Gastroesophageal sphincter (tissue), 3 donors: ENCODE measurements at regions not wholly inside any gene's neighbourhood (a gene's known extent, or its start where the extent isn't known, plus 50 kb on each side); places are given as distances from the start of the nearest gene placed in this dataset.

ENCODE experiments used
- CTCF ChIP-seq, 4 experiments: fragments of 200-600 bp in 2 of 4; fragments of 450-650 bp in 2 of 4; sonication (generic) in 1 of 4; IDR thresholded peaks; one replicate each; pipeline ENCODE4 v1.5.1; 2017 to 2019; ENCODE audit warnings: antibody characterized with exemption in 4 of 4, mild to moderate bottlenecking in 2 of 4, moderate library complexity in 2 of 4
- POLR2A ChIP-seq, 2 donors: fragments of 450-650 bp; IDR thresholded peaks; one replicate each; pipeline ENCODE4 v1.6.1; 2017; ENCODE audit warnings: antibody characterized with exemption in 2 of 2, mild to moderate bottlenecking in 2 of 2, moderate library complexity in 1 of 2

GRCh38 chr10:120646159-120646732, 189.2 kb downstream of the PLPP4 start:
- TF ChIP-seq CTCF (IDR thresholded peaks at IDR 0.05) (no peak), POLR2A (IDR thresholded peaks at IDR 0.05) (no peak)
